Epidermal melanocyte (primary cell): ENCODE measurements at regions not wholly inside any gene's neighbourhood (a gene's known extent, or its start where the extent isn't known, plus 50 kb on each side); places are given as distances from the start of the nearest gene placed in this dataset.

Experiments used
- DNase-seq: peaks from one replicate; pipeline ENCODE4 v3.0.0; 2011; ENCODE audit warnings: low spot score; ENCODE audit not compliant: insufficient read length

DNA sequence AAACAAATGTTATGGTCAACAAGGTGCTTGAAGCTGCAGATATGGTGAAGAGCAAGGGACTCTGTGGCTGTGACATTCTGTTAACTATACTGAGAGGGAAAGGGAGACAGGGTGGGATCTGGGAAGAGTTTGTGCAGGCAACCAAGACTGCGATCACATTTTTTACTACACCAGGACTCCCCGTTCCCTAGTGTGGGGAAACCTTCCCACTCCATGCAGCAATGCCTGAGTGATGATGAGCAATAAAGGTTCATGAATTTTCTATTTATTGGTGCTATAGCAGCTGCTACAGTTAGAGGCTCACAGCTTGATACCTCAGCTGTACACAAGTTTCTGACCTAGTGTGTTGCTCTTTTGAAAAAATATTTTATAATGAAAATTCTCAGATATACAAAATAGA lies 160.9 kb upstream of the SGO1 start:
- DNase-seq = no peak

GRCh38 chr3:20346369-20346768 lies 160.4 kb upstream of the SGO1 start:
- DNase-seq = no peak

DNA sequence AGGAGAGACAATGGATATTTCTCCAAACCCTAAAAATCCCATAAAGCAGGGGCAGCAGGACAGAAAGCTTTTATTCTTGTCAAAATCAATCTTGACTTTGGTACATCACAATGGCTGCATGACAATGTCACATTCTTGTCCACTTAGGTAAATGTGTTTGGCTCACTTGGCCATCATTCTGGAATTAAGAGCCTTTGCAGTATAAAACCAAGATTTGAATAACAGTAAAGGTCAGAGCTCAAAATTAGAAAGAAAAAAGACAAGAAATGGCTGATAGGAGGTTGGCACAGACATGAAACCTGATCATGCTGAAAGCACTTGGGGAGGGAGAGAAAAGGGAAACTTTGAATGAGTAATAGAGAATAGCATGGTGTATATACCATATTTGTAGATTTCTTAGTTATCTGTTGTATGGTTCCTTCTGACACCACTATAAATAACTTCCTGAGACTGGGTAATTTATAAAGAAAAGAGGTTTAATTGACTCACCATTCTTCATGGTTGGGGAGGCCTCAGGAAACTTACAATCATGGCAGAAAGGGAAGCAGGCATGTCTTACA lies 158.5 kb upstream of the SGO1 start:
- no peak for DNase-seq

GRCh38 chr3:20343790-20344189 lies 157.8 kb upstream of the SGO1 start:
- no peak for DNase-seq

GRCh38 chr3:20340324-20340928 lies 154.4 kb upstream of the SGO1 start:
- DNase-seq = peak; percentile 53

DNA sequence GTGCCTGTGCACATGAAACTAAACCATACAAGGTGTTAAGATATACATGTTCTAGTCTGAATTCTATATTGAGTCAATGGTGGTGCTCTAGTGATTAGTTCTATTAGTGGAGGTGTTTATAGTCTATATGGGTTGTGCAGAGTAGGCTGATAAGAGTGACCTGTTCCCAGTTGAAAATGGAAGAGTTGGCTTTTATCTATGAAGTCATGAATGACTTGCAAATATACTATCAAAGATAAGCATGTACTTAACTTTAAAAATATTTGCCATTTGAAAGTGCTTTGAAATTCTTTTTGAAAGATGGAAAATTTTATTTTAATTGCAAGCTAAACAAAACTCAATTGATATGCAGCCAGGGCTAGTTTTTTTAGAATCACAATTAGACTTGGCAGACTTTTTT lies 150.6 kb upstream of the SGO1 start:
- no peak for DNase-seq

DNA sequence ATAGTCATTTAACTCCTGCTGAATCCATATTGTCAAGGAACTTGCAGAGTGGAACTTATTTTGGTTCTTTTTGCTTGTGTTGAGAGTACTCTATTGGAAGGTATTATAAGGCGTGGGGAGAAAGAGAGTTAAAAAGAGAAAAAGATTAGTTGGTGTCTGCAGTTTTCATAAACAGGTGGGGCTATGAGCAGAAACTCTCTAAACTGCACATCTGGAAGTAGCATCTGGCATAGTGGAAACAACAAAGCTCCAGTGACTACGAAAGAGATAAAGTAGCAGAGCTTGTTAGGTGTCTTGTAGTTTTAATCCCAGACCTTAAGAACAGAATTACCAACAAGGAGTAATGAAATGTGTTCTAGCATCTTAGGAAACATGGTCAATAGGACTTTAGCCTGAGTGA lies 148.8 kb upstream of the SGO1 start:
- DNase-seq = no peak

DNA sequence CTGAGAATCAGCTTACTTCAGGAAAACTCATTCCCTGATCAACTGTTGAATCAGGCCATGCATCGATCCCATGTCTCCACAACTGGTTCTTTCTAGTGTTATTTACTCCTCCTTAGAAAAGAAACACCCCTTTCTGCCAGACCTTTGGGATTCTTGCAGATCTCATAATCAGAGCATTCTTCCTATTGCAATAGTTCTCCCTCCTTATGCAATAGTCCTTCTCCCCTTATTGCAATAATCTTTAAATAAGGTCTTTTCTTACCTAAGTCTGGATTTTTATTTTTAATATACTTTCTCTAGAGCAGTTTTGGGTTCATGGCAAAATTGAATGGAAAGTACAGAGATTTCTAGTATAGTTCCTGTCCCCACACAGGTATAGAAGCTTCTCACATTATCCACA lies 141.9 kb upstream of the SGO1 start:
- no peak for DNase-seq

- DNase-seq = no peak
These were observed 140.5 kb upstream of the SGO1 start for GRCh38 chr3:20326541-20326940.

GRCh38 chr3:20325563-20325962 lies 139.6 kb upstream of the SGO1 start:
- no peak for DNase-seq

- no peak for DNase-seq
These were observed 138.9 kb upstream of the SGO1 start for GRCh38 chr3:20324664-20325478.

DNA sequence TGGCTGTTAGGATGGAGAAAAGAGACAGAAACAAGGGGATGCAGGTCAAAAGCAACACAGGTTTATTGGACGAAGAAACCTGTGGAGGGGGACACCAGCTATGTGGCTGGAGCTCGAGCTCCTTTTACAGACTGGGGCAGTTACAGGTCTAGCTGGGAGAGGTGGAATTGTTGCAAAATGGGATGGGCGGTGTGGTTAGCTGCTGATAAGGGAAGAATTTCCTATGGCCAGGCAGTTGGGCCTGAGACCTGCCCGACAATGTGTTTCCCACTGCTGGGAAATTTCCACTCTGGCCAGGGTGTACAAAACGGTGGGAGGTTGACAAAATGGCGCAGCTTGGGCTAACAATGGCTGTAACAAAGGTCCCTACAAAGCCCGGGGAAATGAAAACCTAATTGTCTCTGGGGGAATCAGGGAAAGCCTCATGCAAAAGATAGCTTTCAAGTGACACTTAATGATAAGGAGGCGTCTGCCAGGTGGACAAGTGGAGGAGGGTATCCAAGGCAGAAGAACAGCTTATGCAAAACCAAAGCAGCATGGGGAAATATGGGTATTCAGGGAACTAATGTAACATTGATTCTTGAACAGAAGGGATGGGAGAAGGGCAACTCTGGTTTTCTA lies 137.4 kb upstream of the SGO1 start:
- DNase-seq = no peak

DNA sequence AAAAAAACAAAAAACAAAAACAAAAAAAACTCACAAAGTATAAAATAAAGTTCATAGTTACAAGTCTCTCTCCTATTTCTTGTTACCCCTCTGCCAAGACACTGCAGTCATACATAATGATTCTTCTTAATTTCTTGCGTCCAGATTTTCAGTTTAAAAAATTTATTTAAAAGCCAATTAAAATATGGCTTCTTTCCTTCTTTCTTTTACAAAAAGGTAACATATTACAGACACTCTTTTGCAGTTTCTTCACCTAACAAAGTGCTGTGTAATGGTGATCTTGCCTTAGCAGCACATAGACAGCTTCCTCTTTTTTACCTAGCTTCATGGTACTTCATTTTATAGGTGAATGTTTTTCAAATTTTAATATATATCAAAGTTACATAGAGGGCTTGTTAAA lies 136.1 kb upstream of the SGO1 start:
- DNase-seq = no peak

DNA sequence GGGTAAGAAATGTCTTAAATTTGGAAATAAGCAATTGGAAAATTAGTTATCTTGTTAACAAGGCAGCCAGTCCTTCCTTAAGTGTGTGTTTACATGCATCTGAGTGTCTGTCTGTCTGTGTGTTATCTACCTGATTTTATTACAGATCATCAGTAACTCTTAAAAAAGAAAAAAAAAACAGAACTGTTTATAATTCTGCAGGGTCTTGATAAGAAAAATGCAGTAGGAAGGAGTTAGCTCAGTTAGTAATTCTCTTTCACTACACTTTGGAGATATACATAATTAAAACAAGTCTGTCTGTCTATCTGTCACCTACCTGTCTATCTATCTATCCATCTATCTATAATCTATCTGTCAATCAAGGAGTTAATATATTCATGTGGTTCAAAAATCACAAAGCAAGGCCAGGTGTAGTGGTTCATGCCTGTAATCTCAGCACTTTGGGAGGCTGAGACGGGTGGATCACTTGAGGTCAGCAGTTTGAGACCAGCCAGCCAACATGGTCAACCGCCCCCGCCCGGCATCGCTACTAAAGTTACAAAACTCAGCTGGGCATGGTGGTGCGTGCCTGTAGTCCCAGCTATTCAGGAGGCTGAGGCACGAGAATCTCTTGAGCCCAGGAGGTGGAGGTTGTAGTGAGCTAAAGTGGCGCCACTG lies 135.5 kb upstream of the SGO1 start:
- DNase-seq = no peak

- DNase-seq = no peak
These were observed 134.5 kb upstream of the SGO1 start for GRCh38 chr3:20320489-20320888.

DNA sequence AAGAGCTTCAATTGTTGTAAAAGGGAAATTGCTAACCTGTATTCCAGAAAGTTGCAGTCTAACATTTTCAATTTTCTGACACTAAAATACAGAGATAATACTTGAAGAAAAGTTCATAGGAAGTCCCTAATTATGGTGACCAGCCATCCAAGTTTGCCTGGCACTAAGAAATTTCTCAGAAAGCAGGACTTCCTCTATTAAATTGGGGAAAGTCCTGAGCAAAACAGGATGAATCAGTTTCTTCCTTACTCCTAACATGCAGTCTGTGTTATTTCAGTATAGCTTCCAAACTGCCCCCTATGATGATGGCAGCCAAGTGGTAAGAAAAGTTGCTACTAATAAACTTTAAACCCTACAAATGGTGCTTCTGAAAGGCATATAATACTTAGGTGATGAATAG lies 133.5 kb upstream of the SGO1 start:
- no peak for DNase-seq

DNA sequence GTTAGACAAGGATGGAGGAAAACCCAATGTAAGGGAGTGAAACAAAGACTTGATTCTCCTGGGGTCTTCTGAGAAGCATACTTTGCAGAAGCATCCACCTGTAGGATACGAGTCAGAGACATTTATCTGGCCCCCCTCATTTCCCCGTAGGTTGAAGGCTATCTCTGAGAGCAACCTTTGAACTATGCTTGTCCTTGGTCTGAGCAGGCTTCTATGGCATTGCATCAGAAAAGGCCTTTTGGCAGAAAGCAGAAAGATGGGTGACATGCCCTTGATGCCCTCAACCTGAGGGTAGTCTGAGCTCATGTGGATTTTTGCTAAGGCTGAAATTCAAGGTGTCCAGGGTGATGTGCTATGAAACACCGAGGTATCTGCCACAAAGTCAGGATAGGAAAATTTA lies 131.6 kb upstream of the SGO1 start:
- DNase-seq = no peak

GRCh38 chr3:20316238-20316637 lies 130.2 kb upstream of the SGO1 start:
- peak; percentile 37 for DNase-seq

GRCh38 chr3:20310629-20311028 lies 124.6 kb upstream of the SGO1 start:
- DNase-seq = no peak

DNA sequence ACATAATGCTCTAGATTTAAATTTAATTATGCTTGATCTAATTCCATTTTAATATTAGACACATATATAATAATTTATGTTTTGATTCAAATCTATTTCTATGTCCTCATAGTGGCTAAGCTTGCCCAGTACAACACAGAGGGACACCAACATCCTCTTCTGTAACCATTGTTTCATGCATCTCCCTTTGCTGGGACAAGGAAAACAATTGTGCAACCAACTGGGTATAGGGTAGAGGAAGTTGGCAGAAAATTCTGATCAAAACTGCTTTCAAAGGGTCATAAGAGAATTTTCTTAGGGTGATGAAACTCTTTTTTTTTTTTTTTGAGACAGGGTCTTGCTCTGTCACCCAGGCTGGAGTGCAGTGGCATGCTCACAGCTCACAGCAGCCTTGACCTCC lies 121.4 kb upstream of the SGO1 start:
- DNase-seq = no peak

- no peak for DNase-seq
These were observed 119.6 kb upstream of the SGO1 start for GRCh38 chr3:20305647-20306046.

DNA sequence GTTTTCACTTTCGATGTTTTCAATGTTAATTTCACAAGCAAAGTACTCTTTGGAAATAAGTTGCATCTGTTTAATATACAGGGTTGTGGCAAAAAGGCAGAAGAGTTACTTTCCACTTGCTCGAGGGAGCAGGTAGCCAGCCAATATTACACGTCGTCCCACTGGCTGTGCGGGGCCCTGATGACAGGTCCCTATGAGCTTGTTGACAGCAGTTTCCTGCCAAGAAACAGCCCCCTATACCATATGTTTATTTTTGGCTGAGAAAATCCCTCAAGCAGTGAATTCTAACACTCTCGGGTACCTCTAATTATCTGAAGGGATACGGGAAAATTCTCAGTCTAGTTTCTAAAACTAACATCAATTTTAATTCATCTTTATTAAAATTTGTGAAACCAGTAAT lies 116.8 kb upstream of the SGO1 start:
- no peak for DNase-seq
